H1 (cell line): ENCODE measurements at regions not wholly inside any gene's neighbourhood (a gene's known extent, or its start where the extent isn't known, plus 50 kb on each side); places are given as distances from the start of the nearest gene placed in this dataset.

Experiments used
- CTCF ChIA-PET: fragments of 300-600 bp; sonication (Branson Sonifier 250); formaldehyde crosslinking; loops from one replicate; lab custom pipeline; 2021; ENCODE audit not compliant: partially characterized antibody; lab: Charles Lee
- POLR2A ChIA-PET: fragments of 300-600 bp; sonication (Branson Sonifier 250); formaldehyde crosslinking; loops from one replicate; lab custom pipeline; 2021; ENCODE audit warnings: inconsistent platforms; ENCODE audit not compliant: partially characterized antibody; lab: Charles Lee
- DNase-seq, 2 experiments: peaks; one replicate each; pipeline versions ENCODE4 v3.0.0 to v3.0.0-alpha.2; 2010 to 2022; ENCODE audit warnings: low spot score in 2 of 2, low read depth in 1 of 2, mixed read lengths in 1 of 2
- FAIRE-seq: peaks from 2 replicates; lab custom pipeline; 2011; peaks lifted over from hg19 to GRCh38; lab: Jason Lieb, UNC
- H2AFZ ChIP-seq: 2 replicates; pipeline ENCODE4 v1.8.1; 2012; ENCODE audit warnings: low read length, inconsistent platforms
- H2AK5ac ChIP-seq: 2 replicates; pipeline ENCODE4 v1.6.1; 2013; ENCODE audit warnings: low read depth, low read length
- H2BK120ac ChIP-seq: replicated peaks from 2 replicates; pipeline ENCODE3; 2013; ENCODE audit warnings: low read depth, low read length, inconsistent platforms
- H2BK12ac ChIP-seq: 2 replicates; pipeline ENCODE4 v1.6.1; 2013; ENCODE audit warnings: low read depth, low read length
- H2BK15ac ChIP-seq: 2 replicates; pipeline ENCODE4 v1.6.1; 2013; ENCODE audit warnings: low read length
- H2BK20ac ChIP-seq: 2 replicates; pipeline ENCODE4 v1.6.1; 2013; ENCODE audit warnings: low read length
- H2BK5ac ChIP-seq: 2 replicates; pipeline ENCODE4 v1.6.1; 2013; ENCODE audit warnings: low read depth, low read length
- H3K14ac ChIP-seq: 2 replicates; pipeline ENCODE4 v1.6.1; 2013; ENCODE audit warnings: inconsistent platforms; ENCODE audit not compliant: insufficient read length
- H3K18ac ChIP-seq: 2 replicates; pipeline ENCODE4 v1.6.1; 2013; ENCODE audit warnings: low read length; ENCODE audit errors: extremely low read depth
- H3K23ac ChIP-seq: 2 replicates; pipeline ENCODE4 v1.6.1; 2013; ENCODE audit warnings: inconsistent platforms; ENCODE audit not compliant: insufficient read length
- H3K23me2 ChIP-seq: 2 replicates; pipeline ENCODE4 v1.6.1; 2013; ENCODE audit warnings: low read depth, low read length
- H3K27ac ChIP-seq: 2 replicates; pipeline ENCODE4 v1.6.1; 2011; ENCODE audit warnings: low read depth, low read length, inconsistent platforms
- H3K27me3 ChIP-seq, 4 experiments: replicated peaks in 1 of 4; 1 replicate in 1 of 4; 2 replicates in 3 of 4; pipeline versions ENCODE4 v1.6.1 to v1.8.1; 2011 to 2013; ENCODE audit warnings: low read length in 3 of 4, mild to moderate bottlenecking in 3 of 4, inconsistent platforms in 2 of 4, mixed read lengths in 2 of 4, moderate library complexity in 1 of 4; ENCODE audit not compliant: control insufficient read depth in 3 of 4, insufficient read depth in 3 of 4; ENCODE audit errors: extremely low read depth in 1 of 4
- H3K36me3 ChIP-seq, 4 experiments: 2 replicates each; pipeline versions ENCODE4 v1.6.1 to v1.8.1; 2011 to 2013; ENCODE audit warnings: mild to moderate bottlenecking in 4 of 4, low read length in 3 of 4, moderate library complexity in 2 of 4, control low read depth in 1 of 4, inconsistent platforms in 1 of 4; ENCODE audit not compliant: insufficient read depth in 4 of 4, control insufficient read depth in 2 of 4
- H3K4ac ChIP-seq: replicated peaks from 2 replicates; pipeline ENCODE3; 2013; ENCODE audit warnings: low read length, low read depth, mixed read lengths, inconsistent platforms; ENCODE audit not compliant: insufficient read length
- H3K4me1 ChIP-seq, 4 experiments: replicated peaks in 1 of 4; 1 replicate in 1 of 4; 2 replicates in 3 of 4; pipeline versions ENCODE4 v1.6.1 to v1.8.1; 2011 to 2013; ENCODE audit warnings: low read length in 3 of 4, inconsistent platforms in 2 of 4, mixed read lengths in 1 of 4; ENCODE audit not compliant: insufficient read depth in 4 of 4, control insufficient read depth in 3 of 4
- H3K4me2 ChIP-seq, 2 experiments: 2 replicates each; pipeline versions ENCODE4 v1.6.1 to v1.8.1; 2011 to 2013; ENCODE audit warnings: low read depth in 2 of 2, low read length in 2 of 2, control low read depth in 1 of 2, inconsistent platforms in 1 of 2, mild to moderate bottlenecking in 1 of 2; ENCODE audit not compliant: insufficient read depth in 1 of 2
- H3K4me3 ChIP-seq, 4 experiments: fragments of 200-600, 300-600 bp in 1 of 4; sonication (generic), shearing (Covaris generic), sonication (Bioruptor Twin) in 1 of 4; 2 replicates each; pipeline versions ENCODE4 v1.5.1 to v1.8.1; 2011 to 2016; ENCODE audit warnings: low read length in 4 of 4, low read depth in 3 of 4, control low read depth in 2 of 4, inconsistent platforms in 2 of 4, mild to moderate bottlenecking in 2 of 4, mixed read lengths in 1 of 4, moderate library complexity in 1 of 4; ENCODE audit not compliant: insufficient read depth in 2 of 4; ENCODE audit errors: extremely low read depth in 1 of 4
- H3K56ac ChIP-seq: replicated peaks from 2 replicates; pipeline ENCODE3; 2013; ENCODE audit warnings: low read depth, mild to moderate bottlenecking, mixed read lengths, low read length, inconsistent platforms; ENCODE audit not compliant: insufficient read length
- H3K79me1 ChIP-seq: 2 replicates; pipeline ENCODE4 v1.6.1; 2013; ENCODE audit warnings: low read depth, low read length, control low read depth
- H3K79me2 ChIP-seq, 2 experiments: 2 replicates each; pipeline versions ENCODE4 v1.6.1 to v1.8.1; 2012 to 2013; ENCODE audit warnings: low read length in 2 of 2, mild to moderate bottlenecking in 2 of 2, inconsistent platforms in 1 of 2; ENCODE audit not compliant: insufficient read depth in 2 of 2, control insufficient read depth in 1 of 2
- H3K9ac ChIP-seq, 4 experiments: replicated peaks in 1 of 4; 1 replicate in 1 of 4; 2 replicates in 3 of 4; pipeline versions ENCODE4 v1.6.1 to v1.8.1; 2011 to 2013; ENCODE audit warnings: low read depth in 3 of 4, low read length in 3 of 4, control low read depth in 2 of 4, mild to moderate bottlenecking in 2 of 4, moderate library complexity in 2 of 4, inconsistent platforms in 1 of 4; ENCODE audit errors: extremely low read depth in 1 of 4
- H3K9me3 ChIP-seq, 2 experiments: 2 replicates each; pipeline versions ENCODE4 v1.6.1 to v1.8.1; 2012 to 2013; ENCODE audit warnings: mild to moderate bottlenecking in 2 of 2, moderate library complexity in 2 of 2, control low read depth in 1 of 2, inconsistent platforms in 1 of 2, low read depth in 1 of 2, low read length in 1 of 2, mixed read lengths in 1 of 2; ENCODE audit not compliant: insufficient read depth in 2 of 2
- H4K20me1 ChIP-seq, 2 experiments: replicated peaks in 1 of 2; 2 replicates each; pipeline versions ENCODE3 to v1.8.1; 2011 to 2013; ENCODE audit warnings: inconsistent platforms in 2 of 2, low read length in 2 of 2, mild to moderate bottlenecking in 1 of 2; ENCODE audit not compliant: insufficient read depth in 2 of 2, control insufficient read depth in 1 of 2
- H4K5ac ChIP-seq: 2 replicates; pipeline ENCODE4 v1.6.1; 2013; ENCODE audit warnings: low read length, low read depth, mixed read lengths, inconsistent platforms; ENCODE audit not compliant: insufficient read length
- H4K8ac ChIP-seq: 2 replicates; pipeline ENCODE4 v1.8.0; 2013; ENCODE audit warnings: mild to moderate bottlenecking, moderate library complexity, low read length, inconsistent platforms; ENCODE audit not compliant: insufficient read depth; ENCODE audit errors: extremely low read depth
- H4K91ac ChIP-seq: replicated peaks from 2 replicates; pipeline ENCODE3; 2013; ENCODE audit warnings: low read length, mixed read lengths, inconsistent platforms; ENCODE audit not compliant: insufficient read length
- HDAC6 ChIP-seq: IDR thresholded peaks from one replicate; pipeline ENCODE4 v1.7.1; 2012; ENCODE audit warnings: low read depth, mild to moderate bottlenecking, inconsistent platforms, low read length, moderate library complexity
- POLR2A ChIP-seq, 2 experiments: IDR thresholded peaks; 1 replicate in 1 of 2; 2 replicates in 1 of 2; pipeline ENCODE4 v1.6.1; 2011; ENCODE audit warnings: low read depth in 2 of 2, low read length in 2 of 2, mild to moderate bottlenecking in 2 of 2; ENCODE audit errors: control extremely low read depth in 1 of 2
- POLR2AphosphoS5 ChIP-seq: IDR thresholded peaks from 2 replicates; pipeline ENCODE4 v1.6.1; 2011; ENCODE audit warnings: low read depth, low read length
- SP1 ChIP-seq: IDR thresholded peaks from 2 replicates; pipeline ENCODE4 v1.6.1; 2011; ENCODE audit warnings: low read depth, low read length
- WGBS, 2 experiments: shearing (Covaris generic) in 1 of 2; methylation state at CpG; one replicate each; pipeline versions ENCODE4 v1.1.6 to v1.1.7; 2013 to 2015; ENCODE audit warnings: low lambda C conversion rate in 2 of 2, mixed read lengths in 2 of 2, inconsistent platforms in 1 of 2, low coverage in 1 of 2, missing lambda C conversion rate in 1 of 2; ENCODE audit not compliant: insufficient replicate concordance in 2 of 2, insufficient coverage in 1 of 2, insufficient read length in 1 of 2; ENCODE audit errors: extremely low coverage in 1 of 2, missing lambda C conversion rate in 1 of 2; 5-methylcytosine and 5-hydroxymethylcytosine counted together

DNA sequence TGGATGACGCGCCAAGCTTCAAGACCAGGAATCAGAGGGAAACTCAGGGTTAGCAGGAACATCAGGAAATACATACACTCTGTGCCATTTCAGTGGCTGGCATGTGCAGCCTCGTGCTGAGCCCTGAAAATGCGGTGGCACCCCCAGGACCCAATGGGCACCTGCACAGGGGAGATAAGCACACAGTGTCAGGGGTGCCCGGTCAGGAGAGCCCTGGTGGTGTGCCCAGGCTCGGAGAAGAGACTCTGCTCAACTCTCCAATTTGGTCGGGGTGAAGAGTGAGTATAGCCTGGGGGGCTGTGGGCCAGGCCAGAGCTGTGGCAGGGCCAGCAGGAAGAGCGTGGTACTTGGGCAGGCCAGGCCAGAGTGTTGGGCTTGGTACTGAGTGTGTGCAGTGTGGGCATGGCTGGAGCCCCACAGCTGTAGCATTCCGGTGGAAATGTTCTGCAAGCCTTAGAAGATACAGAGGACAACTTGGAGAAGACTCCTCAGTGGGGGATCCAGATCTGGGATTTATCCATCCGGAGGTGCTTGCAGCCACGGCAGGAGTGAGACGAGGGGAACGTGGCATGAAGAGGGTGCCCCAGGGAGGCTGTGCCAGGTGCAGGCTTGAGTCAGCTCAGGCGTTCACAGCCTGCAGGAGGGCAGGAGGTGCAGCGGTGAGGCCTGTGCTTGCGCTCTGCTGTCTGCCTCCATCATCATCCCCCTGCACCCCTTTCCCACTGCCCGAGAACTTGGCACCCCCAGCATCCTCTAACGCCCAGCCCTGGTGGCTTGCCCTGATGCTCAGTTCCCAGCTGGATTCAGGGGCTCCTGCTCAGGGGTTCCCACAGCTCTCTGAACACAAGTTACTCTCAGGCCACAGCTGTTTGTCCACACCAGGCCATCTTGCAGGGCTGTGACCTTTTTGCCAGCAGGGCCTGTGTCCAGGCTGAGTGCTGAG is 451.7 kb upstream of the HS6ST1 start:
- Histone ChIP-seq H3K23ac (no peak overlapping the region), H2BK5ac (no peak overlapping the region), H2BK120ac (no peak overlapping the region), H3K36me3 (no peaks in the 10 kb centered on the region), H4K5ac (peak overlapping the region; percentile 25), H3K9me3 (no peaks in the 10 kb centered on the region; a peak in 1 of 4 replicates), H3K9ac (no peak overlapping the region), H3K27me3 (no peaks in the 10 kb centered on the region), H4K8ac (no peak overlapping the region; the same call in 1 of the 2 replicates), H3K79me2 (no peaks in the 10 kb centered on the region), H3K79me1 (no peaks in the 10 kb centered on the region), H3K4me1 (peaks cover 0 to 8% (median under 1%) of the 10 kb centered on the region in 4 experiments; a peak in 3 of 7 replicates), H3K18ac (peak overlapping the region; percentile 32), H4K20me1 (no peaks in the 10 kb centered on the region), H3K4me2 (no peak overlapping the region), H4K91ac (no peak overlapping the region), H2BK12ac (peak overlapping the region; percentile 27; the same call in 1 of the 2 replicates), H2BK15ac (no peak overlapping the region), H3K23me2 (no peaks in the 10 kb centered on the region; the same call in 1 of the 2 replicates), H2AFZ (no peak overlapping the region), H2BK20ac (no peak overlapping the region), H2AK5ac (no peak overlapping the region), H3K4ac (no peak overlapping the region), H3K14ac (no peak overlapping the region), H3K27ac (no peak overlapping the region), H3K4me3 (no peak overlapping the region)
- 94% methylated on average over 18 of the region's 18 CpGs; no CpG with 5 or more reads in 1 of the 2 experiments for WGBS, 2 experiments
- FAIRE-seq, result no peak
- CTCF ChIA-PET, result interaction anchor here (0.7 kb wide), 1 partner anchor 20 kb away, joined by 3 read pairs; no protein-coding TSS in a partner anchor
- POLR2A ChIA-PET, result interaction anchor here (0.8 kb wide), 1 partner anchor 15 kb away, joined by 3 read pairs; no protein-coding TSS in a partner anchor
- TF ChIP-seq HDAC6 (no peak), SP1 (no peak), POLR2AphosphoS5 (no peak), POLR2A (IDR thresholded peaks at IDR 0.05; ENCODE audit: control extremely low read depth in 1 of 2, low read depth in 2 of 2, low read length in 2 of 2) (no peak)
- TF ChIP-seq, all 59 proteins: peak for 0
- H3K56ac ChIP-seq, result no peak overlapping the region
- peak in 1 of 2 experiments; percentile 43 for DNase-seq
